GM21717 (cell line): ENCODE measurements at regions not wholly inside any gene's neighbourhood (a gene's known extent, or its start where the extent isn't known, plus 50 kb on each side); places are given as distances from the start of the nearest gene placed in this dataset.

Experiments
- ATAC-seq: cut with Tn5 transposase; IDR thresholded peaks from one replicate; pipeline ENCODE4 v1.9.1; 2021; ENCODE audit warnings: mild to moderate bottlenecking, moderate library complexity; ENCODE audit not compliant: unreplicated experiment

DNA sequence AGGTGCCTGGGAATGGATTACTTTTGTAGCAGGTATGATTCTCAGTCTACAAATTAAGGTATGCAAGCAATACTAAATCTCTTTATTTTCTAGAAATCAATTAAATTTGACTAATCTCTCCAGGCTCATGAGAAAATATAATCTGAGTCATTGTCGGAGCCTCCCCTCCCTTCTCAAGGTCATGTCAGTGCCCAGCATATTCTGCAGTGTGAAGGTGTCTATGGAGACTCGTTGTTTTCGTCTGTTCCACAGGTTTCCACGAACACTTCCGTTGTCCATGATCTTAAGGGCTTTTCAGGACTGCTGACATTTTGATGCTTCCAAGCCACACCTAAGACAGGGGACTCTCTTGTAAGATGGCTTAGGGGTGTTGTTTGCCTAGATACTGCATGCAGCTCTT is 56.6 kb upstream of the SCOC start:
- ATAC-seq, result no peak

DNA sequence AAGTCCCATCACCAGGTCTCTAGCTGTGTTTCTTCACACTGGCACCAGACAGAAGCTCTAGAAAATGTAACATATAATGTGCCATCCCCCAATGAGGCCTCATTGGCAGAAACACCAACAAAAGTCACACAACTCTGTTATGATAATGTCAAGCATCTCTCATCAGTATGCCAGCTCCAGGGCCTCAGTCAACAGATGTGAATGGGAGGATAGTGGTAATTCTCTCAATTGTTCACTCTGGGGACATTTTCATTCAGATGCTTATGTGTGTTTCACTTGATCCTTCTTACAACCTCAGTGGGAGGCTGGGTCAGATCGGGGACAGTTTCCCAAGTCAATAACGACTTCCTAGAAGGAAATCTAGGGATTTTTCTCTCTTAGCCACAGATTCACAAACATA is 57.5 kb upstream of the SCOC start:
- no peak for ATAC-seq

DNA sequence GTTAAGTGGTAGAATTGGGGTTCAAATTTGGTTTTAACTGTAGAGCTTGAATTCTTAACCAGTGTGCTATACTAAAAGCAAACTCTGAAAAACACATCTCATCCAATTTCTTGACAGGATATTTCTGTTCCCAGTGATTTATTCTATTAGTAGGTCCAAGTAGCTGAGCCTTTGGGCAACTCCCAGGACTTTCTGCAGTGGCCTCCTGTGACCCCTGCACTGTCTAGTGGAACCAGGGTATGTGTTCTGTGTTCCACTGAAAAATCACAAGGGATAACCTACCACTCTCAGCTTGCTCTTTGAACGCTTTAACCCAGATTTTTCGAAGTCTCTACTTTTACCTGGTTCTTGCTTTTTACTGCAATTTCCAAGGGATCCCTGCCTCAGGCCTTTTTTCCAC is 58.0 kb upstream of the SCOC start:
- ATAC-seq, result no peak

DNA sequence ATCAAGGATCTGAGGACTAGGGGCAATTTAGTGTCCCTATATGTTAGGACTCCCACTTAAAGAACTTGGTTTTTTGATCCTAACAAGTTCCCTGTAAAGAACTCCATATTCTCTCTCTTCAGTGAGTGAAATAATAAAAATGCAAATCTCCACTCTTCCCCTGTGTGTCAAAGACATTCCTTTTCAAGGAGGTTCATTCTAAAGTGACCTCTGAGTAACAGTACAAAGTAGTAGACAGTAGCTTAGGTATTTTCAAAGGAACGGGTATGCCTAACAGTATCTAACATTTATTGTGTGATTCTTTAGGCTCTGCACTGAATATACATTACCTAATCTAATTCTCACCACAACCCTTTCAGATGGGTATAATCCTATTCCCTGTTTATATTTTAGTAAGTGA is 58.4 kb upstream of the SCOC start:
- ATAC-seq, result no peak

DNA sequence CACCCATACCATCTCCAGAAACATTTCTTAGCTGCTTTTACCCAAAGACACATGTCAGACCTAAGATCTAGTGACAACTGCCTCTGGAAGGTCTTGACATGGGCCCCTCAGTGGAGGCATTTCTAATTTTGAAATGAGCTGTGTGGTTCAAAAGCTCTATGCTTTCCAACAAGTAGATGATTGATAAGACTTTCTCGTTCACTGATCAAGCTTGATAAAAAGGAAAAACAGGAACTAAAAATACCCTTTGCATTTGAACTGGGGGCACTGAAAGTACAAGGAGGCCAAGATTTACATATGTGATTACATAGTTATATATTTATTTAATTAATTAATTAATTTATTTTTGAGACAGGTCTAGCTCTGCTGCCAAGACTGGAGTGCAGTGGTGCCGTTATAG is 61.3 kb upstream of the SCOC start:
- ATAC-seq, result no peak

DNA sequence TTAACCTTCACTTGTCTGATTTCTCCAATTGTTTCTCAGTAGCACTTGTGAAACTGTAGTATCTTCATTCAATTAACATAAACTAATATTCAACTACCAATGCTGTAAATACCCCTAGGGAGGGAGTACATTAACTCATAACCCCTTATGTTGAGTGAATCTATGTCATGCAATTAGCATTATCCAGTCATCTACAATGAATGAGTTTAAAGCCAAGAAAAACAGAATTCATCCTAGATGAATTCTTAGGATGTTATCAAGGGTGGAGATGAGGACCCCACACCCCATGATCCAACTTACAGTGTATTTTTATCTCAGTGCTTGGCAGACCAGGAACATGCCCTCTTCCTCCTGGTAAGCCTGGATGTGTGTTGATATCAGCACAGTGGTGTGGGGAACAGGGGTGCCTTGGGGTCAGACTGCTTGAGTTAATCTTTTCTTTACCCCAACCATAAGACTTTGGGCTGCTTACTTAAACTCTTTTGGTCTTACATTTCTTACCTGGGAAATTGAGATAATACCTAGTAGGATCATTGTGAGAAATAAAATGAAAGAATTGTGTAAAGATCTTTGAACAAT is 62.1 kb upstream of the SCOC start:
- ATAC-seq, result no peak

DNA sequence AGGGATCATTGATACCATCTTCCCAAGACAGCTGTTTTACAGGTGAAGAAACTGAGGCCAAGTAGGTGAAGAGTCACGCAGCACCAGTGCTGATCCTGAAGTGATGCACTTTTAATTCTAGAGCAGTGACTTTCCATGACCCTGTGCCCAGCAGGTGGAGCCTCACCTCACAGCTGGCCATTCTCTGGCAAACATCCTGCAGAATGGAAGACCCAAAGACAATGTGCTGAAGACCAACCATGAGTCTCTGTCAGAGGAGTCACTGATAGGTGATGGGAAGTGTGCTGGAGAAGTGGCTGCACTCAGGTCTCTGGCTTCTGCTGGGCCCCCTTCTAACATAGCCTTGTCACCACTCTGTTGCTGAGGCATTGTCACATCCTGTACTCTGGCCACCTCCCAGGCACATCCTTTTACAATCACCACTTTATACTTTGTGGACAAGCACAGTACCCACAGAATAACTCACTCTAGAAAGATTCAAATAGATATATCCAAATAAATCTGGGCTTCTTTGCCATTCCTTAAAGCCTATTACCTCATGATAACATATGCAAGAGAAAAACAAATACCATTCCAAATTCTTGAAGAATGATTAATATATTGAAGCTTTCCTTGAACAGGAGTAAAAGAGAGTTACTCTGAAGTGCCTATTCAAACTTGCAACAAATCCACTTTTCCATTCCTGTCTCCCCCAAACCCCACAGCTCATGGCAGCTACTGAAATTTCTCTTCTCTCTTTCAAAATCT is 64.1 kb upstream of the SCOC start:
- ATAC-seq, result no peak

DNA sequence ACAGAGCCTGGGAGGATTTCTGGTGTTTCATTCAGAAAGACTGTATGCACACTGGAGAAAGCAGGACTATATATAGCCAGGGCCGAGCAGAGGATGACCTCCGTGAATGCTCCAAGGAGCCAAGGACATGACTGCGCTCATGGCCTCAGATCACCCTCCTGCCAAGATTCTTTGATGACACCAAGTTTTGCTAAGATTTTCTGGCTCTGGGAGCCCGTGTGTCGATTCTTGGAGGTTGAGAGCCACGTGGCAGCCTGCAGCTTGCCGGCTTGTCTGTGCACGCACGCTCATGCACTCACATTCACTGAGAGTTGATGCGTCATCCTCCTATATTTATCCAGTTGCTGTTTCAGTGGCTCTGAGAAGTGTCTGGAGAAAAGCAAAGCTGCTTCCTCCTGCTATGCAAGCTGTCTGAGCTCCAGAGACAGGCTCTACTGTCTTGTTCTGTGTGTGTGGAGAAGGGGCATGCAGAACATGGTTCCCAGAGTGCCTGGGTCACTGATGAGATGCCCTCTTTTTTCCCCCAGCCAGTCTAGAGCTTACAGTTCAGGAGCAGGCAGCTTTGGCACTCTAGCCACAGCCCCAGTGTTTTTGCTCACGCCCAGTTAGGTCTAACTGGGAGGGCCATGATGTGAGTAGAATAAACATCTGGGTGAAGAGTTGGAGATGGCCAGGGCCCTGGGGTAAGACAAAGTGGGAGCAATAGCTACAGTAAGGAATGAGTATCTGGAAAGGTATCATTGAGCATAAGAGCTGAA is 64.9 kb upstream of the SCOC start:
- no peak for ATAC-seq

DNA sequence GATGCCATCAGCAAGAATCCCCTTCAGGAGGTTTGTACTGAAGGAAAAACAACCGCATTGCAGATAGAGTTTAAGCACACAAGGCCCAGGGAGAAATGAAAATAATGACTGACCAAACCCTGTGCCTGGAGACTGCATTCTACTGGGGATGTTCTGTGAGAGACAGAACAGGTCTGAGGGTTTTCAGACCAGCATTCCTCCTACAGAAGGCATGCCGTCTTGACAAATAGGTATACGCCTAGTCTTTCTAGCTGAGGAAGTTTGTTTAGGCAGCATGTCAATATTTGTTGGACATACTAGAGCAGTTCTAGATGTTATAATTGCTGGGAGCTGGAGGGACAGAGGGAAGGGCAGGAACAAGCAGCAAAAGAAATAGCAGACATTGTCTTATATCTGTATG is 68.4 kb upstream of the SCOC start:
- ATAC-seq, result no peak

DNA sequence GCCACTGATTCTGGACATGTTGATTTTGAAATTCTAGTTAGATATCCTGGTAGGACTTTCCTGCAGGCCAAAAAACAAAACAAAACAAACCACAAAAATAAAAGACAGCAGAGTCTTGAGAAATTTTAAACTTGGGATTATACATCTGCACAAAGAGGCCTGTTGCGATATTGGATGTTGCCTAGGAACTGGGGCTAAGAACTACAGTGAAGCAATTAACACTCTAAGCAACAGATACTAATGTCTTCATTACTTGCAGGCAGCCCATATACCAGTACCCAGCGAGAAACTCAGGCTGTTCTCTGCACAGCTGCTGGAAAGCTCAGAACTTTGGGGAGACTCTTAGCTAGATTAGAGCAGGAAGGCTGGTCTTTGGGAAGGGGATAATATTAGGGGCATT is 69.1 kb upstream of the SCOC start:
- ATAC-seq, result no peak

DNA sequence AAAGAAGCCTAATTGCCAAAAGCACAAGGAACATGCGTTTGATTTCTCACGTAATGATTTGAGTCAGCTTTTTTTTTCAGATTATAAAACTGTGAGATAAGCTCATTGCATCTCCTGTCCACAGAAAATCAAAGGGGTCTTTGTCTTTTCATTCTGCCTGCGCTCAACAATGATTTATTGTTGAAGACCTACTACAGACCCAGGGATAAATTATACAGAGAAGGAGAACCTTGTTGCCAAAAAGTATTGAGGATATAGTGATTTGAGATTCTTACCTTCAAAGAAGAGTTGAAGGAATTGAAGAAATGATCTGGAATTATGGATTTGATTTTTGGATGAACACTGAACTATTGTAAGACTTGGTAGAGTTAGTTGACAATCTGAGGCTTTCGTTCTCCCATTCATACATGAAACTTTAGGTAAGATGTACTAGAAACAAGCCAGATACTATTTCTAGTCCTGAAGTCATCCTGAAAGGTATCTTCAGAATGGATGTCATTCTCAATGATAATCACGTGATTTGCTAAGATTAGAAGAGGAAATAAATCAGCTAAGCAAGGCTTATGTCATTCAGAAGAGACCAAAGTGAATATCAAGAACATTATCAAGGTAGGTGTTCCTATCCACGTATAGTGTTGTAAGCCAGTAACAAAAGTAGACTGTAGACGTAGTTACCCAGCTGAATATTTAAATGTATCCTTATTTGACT is 71.1 kb upstream of the SCOC start:
- ATAC-seq, result no peak

DNA sequence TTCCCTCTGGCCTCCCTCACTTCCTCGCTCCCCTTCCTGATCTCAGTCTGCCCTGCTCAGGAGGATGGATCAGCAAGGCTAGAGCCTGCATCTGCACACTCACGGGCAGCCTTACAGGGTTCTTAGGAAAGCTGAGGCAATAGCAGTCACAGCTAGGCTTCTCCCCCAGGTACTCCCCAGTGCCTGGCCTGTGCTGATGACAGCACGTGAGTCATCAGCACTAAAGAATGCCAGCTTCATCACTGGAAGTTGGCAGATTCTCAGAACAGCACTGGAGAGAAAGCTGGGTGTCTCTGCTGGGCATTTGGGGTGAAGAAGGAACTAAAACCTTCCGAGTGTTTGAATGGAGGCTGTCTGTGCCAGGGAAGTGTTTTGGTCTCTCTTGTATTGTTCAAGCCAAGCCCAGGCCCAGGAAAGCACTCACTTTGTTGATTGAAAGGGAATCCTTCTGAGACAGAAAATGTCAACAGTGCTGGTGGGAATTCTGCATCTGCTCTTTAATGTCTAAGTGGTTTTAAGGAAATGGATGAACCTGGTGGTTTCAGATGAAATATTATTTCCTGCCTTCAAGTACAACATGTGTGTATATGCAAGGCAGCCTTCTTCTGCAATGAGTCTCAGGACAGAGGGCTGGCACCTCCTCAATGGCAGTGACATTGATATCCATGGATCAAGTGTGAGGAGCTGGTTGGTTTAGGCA is 73.0 kb upstream of the SCOC start:
- no peak for ATAC-seq

DNA sequence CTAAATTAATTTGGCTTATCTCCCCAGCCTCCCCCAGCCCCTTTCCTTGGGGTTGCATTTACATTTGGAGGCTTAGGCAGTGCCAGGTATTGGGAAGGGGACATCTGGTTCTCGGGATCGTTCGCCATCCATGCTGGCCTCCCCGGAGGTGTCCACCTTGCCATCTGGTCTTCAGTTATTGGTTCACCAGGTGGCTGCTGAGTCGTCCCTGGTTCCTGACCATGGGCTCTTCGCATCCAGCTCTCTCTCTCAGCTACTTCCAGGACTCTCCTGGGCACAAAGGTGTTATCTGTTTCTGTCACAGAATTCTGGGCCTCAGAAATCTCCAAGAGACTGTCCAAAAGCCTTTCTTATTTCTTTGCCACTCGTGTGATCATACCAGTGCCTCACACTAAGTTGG is 75.4 kb upstream of the SCOC start:
- no peak for ATAC-seq

DNA sequence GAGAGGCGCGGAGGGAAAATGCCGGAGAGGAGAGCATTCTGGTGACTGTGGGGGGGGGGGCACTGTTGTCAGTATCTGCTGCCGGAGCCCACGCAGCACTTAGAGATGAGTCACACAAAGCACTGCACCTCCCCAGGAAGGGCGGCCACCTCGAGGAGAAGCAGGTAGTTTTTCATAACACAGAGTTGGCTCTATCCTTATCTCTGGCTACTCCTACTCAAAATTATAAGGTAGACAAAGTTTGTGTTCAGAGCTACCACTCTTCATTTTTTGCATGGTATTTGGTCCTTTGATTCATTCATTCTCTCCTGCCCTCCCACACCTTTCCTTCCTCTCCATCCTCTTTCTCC is 76.2 kb upstream of the SCOC start:
- no peak for ATAC-seq

DNA sequence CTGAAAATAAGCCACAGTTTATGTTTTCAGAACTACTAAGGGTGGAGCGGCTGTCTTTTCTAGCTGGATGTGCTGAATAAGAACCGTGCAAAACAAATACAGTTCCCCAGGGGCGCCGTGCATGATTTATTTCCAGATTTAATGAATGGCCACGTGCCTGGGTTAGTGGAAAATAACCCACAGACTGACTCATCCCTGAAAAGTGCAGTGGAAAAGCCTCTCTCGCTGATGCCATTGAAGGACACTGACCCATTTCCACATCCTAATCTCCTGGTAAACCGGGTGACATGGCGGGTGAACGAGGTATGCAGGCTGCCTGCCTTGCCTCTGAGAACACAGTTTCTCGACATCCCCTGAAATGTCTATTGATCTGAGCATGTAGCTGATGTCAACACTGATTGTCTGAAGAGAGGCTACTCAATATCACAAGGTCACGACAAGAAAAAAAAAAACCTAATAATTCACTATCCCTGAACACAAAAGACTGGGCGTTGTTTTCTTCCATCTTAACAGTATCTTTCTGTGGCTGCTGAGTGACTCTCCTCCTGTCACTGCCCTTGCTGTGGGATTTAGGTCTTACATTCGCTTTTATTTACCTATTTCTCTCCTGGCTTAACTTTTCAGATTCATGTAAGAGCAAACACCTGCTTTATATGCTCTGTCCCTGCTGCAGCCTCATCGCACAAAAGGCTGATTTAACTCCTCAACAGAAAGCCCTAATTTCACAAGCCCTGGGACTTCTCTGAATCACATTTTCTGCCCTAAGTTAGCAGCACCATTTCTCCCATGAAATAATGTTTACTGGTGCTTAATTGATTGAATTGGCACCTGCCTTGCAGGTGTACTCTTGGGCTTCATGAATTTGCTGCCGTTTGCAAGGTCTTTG is 76.9 kb upstream of the SCOC start:
- ATAC-seq, result no peak

DNA sequence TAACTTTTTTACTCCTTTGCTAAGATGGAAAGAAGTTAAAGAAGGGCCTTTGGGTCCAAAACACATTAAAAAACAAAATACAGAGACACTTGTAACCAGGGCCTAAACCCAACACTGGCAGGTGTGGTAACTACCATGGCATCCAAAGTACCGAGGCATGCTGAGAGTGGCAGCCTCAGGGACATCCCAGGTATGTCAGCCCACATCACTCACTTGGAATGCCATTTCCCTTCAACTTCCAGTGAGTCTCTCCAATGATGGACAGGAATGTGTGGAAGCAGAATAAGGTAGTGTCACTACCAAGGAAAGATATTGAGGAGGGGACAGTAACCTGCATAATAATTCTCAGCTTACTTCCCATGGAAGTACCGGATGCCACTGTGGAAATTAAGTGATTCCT is 79.5 kb upstream of the SCOC start:
- ATAC-seq, result no peak

DNA sequence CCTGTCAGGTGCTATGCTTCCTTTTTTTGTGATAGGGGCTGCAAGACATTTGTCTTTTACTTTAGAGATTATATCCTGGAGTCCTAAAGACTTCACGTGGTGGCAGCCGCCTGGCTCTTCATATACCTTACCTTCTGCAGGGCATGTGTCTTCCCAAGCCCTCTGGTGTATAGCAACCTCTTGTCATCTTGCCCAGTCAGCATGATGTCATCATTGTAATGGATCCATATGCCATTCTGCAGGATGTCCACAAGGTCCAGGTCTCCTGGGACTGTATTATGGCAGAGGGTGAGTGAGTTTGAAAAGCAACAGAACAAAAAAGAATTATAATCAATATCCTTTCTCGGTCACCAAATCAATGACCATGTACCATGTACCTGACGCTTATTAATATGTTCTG is 82.2 kb upstream of the SCOC start:
- no peak for ATAC-seq

DNA sequence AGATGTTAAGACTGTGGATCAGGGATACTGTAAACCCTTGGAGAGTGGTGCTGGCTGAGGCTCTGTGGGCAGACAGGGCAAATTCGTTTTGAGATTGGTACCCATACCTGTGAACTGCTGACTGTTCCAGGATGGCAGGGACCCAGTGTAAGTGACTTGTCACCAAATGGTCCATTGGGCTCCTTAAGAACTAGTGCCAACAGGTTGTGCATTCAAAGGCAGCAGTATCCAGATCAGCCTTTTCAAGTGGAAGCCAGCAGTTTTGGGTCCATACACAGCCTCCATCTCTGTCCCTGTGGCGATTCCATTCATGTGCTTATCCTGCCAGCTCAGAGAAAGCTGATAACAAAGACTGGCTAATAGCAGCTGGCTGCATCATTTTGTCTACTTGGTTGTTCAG is 84.0 kb upstream of the SCOC start:
- ATAC-seq, result no peak

DNA sequence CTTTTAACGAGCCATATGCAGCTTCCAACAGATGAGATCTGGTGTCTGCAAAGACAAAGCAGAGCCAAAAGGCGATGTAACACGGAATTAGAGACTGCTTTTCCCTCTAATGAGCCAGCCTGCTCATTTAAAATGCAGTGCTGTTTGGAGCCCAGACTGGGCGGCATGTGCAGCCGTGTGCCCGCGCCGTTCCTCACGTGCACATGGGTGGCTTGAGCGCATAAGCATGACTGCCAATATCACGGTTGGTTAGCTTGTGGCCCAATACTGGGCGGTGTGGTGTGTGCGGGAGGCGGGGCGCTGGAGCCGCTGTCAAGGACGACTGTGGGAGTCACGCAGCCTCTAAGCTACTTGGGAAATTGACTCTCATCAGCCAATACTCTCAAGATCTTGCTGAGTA is 87.0 kb upstream of the SCOC start:
- ATAC-seq, result no peak

DNA sequence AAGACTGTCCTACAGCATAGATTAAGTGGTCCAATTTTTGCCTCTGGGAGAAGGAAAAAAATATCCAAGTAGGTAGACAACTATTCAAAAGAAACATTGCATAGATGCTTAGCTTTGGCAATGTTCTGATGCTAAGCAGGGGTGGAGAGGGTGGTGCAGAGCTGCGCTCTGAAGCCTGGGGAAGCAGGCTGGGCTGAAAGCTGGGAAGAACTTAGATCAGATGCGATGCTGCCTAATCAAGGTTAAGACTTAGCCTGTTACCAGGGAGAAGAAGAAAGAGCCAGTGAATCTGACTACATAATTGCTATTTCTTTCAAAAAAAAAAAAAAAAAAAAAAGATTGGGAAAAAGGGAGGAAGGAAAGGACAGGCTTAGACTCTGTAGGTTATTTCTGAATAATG is 89.0 kb upstream of the SCOC start:
- no peak for ATAC-seq
